CD4-positive, alpha-beta T cell treated with Interleukin-4 for 1 hour (primary cell): ENCODE measurements at regions not wholly inside any gene's neighbourhood (a gene's known extent, or its start where the extent isn't known, plus 50 kb on each side); places are given as distances from the start of the nearest gene placed in this dataset.

Source experiments
- DNase-seq, 2 donors: peaks; one replicate each; pipeline ENCODE4 v3.0.0-alpha.2; 2020 to 2022

DNA sequence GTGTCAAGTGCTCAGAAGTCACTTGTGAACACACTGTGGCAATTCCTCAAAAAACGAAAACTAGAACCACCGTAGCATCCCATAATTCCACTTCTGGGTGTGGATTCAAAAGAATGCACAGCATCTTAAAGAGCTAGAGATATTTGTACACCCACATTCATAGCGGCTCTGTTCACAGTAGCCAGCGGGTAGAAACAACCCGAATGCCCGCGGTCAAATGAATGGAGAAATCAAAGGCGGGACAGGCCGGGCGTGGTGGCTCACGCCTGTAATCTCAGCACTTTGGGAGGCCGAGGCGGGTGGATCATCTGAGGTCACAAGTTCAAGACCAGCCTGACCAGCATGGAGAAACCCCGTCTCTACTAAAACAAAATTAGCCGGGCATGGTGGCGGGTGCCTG lies 337.5 kb downstream of the SEC14L1 start:
- DNase-seq, result no peak

DNA sequence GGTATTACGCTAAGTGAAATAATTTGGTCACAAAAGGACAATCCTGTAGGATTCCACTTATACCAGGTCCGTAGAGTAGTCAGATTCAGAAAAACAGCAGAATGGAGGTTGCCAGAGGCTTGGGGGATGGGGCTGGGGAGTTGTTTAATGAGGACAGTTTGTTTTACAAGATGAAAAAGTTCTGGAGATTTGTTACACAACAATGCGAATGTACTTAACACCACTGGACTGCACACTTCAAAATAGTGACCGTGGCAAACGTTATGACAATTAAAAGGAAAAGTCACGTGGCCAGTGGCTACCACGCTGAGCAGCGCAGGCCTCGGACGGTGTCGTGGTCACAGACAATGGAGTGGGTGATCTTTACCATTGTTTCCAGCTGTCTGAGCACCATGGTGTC lies 338.1 kb downstream of the SEC14L1 start:
- DNase-seq, result no peak

- no peak for DNase-seq
Measured at GRCh38 chr17:77479372-77480198, 338.8 kb downstream of the SEC14L1 start.

- no peak for DNase-seq
Measured at GRCh38 chr17:77480199-77480508, 339.4 kb downstream of the SEC14L1 start.

- DNase-seq, result no peak
Measured at GRCh38 chr17:77480509-77481215, 339.9 kb downstream of the SEC14L1 start.

DNA sequence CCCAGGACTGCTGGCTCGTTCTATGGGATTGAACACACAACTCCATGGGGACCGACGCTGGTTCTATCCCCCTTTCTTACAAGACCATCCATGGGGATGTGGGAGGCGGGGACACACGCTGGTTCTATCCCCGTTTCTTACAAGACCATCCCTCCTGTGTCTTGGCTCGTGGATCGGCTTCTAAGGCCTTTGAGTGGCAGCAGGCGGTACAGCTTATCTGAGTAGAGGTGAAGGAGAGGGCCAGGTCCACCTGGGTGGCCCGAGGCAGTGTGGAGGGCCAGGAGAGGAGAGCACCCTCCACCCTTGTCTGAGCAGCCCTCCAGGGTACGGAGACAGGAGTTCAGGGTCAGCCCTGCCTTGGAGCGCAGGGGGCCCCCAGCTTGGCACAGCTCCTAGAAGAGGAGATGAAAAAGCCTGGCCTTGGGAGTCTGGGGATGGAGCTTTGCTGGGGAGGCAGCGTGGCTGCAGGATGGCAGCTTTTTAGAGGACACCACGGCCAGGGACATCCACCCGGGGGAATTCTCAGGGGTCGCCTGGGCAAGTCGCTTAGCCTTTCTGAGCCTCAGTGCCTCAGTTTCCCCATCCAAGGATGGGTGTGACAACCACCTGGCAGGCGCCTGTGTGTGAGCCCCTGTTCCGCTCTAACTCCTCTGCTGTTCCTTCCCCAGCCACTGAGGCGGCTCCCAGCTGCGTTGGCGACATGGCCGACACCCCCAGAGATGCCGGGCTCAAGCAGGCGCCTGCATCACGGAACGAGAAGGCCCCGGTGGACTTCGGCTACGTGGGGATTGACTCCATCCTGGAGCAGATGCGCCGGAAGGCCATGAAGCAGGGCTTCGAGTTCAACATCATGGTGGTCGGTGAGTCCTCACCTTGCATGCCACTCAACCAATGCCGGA lies 341.0 kb downstream of the SEC14L1 start:
- DNase-seq, result no peak

DNA sequence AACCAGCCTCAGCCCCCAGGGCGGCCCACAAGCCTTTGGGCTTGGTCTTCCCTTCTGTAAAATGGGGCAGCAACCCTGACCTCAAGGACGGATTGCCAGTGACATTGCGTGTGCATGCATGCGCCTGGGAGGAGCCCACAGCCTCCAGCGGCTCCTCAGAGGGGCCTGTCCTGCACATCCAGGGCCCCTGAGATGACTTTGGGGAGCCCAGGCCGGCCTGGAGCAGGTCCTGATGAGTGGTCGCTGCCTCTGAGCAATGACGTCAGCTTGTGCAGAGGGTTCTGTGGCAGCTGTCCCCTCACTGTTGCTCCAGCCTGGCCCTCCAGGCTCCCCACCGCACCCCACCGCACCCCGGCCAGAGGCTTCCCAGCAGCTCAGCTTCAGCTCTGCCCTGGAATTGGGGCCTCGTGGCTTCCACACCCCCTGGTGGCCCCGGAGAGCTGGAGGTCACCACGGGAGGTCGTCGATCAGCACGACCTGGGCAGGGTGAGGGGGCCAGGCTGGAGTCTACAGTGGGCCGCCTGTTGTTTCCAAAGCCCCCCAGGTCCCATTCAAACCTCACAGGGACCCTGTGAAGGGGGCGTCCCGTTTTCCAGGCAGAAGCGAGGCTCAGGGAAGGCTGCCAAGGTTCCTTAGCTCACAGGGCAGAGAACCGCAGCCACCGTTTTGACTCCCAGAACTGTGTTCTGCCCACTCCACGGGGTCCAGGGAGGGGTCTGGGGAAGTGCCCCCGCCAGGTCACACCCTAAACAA lies 341.8 kb downstream of the SEC14L1 start:
- DNase-seq, result no peak

GRCh38 chr17:77483128-77483598 lies 342.4 kb downstream of the SEC14L1 start:
- DNase-seq, result no peak

DNA sequence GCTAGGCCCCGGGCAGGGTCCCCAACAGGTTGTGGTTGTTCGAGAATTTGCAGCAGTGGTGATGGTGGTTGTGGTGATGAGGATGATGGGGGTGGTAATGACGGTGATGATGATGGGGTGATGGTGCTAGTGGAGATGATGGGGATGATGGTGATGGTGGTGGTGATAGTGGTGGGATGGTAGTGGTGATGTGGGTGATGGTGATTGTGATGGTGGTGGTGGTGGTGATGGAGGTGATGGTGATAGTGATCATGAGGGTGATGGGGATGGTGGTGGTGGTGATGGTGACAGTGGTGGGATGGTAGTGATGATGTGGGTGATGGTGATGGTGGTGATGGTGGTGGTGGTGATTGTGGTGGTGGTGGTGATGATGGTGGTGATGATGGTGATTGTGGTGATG lies 343.3 kb downstream of the SEC14L1 start:
- DNase-seq, result no peak

- peak; percentile 35 to 61 for DNase-seq
Measured at GRCh38 chr17:77485089-77485833, 344.5 kb downstream of the SEC14L1 start.

DNA sequence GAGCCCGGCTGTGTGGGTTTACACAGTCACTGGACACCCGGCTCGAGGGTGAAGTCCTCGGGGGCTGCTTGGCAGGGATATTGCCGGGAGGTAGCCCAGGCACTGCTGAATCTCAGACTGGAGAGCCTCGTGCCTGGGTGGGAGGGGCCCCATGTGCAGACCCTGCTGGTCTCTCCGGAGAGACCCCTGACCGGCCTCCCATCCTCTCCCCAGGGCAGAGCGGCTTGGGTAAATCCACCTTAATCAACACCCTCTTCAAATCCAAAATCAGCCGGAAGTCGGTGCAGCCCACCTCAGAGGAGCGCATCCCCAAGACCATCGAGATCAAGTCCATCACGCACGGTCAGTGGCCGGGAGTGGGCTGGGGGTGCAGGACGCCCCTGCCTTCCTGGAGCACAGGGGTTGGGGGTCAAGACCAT lies 346.5 kb downstream of the SEC14L1 start:
- DNase-seq, result no peak

DNA sequence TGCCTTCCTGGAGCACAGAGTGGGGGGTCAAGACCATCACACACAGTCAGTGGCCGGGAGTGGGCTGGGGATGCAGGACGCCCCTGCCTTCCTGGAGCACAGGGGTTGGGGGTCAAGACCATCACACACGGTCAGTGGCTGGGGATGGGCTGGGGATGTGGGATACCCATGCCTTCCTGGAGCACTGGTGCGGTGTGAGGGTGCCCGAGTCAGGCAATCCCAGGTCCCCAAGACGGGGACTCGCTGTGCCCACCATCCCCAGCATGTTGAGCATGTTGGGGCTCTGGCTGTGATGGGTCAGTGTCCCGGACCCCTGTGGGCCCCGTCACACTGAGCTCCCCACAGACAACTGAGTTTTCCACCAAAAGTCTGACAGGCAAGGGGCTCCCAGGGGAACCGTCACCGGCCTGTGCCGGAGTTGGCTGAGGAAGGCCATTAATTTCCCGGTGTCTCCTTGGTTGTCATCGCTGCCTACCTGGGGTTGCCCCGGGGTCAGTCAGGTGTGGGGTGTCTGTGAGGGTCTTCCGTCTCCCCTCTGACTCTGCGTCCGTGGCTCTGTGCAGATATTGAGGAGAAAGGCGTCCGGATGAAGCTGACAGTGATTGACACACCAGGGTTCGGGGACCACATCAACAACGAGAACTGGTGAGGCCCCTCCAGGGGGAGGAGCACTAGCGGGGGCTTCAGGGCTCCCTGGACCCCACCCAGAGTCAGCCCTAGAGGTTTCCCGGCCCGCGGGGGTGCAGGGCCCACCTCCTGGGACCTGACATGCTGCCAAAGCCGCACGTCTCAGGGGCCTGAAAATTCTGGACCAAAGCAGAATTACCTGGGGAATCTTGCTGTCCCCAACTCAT lies 347.1 kb downstream of the SEC14L1 start:
- DNase-seq, result no peak

GRCh38 chr17:77488531-77489238 lies 347.9 kb downstream of the SEC14L1 start:
- DNase-seq, result no peak

GRCh38 chr17:77489239-77489892 lies 348.6 kb downstream of the SEC14L1 start:
- DNase-seq, result no peak

DNA sequence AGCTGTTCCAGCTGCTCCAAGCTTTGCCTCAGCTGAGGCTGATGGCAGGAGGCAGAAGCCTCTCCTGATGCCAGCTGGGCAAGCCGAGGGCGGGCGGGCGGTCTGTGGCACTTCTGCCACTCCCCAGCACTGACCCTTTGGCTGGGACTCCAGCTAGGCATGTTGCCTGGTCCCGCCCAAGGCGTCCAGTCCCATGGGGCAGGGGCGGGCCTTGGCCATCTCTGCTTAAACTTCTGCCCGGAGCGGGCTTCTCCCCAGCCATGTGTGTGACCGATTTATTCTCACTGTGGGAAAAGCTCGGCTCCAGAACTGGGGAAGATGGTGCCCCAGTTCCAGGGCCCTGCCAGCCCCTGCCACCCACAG lies 349.1 kb downstream of the SEC14L1 start:
- DNase-seq, result no peak

- DNase-seq, result no peak
Measured at GRCh38 chr17:77490361-77491183, 349.8 kb downstream of the SEC14L1 start.

DNA sequence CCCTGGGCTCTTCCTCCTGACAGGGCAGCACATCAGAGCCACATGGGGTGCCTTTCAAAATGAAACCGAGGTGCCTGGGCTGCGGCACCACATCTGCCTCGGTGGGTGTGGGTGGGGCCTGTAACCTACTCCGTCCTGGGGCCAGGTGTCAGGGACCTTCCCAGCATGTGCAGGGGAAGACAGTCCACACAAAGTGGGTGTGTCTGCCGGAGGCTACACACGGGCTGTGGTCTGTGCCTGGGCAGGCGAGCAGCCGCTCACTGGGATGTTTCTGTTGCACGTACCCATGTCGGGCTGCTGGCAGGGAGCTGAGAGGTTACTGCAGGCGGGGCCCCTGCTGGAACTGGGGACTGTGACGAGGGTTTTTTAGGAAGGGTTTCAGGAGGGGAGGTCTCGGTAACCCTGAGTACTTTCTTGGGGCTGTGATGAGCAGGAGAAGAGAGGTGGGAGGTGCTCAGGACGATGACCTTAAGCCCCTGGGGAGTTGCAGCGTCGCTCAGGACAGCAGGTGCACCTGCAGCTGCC lies 351.2 kb downstream of the SEC14L1 start:
- DNase-seq, result peak; percentile 27 to 33

DNA sequence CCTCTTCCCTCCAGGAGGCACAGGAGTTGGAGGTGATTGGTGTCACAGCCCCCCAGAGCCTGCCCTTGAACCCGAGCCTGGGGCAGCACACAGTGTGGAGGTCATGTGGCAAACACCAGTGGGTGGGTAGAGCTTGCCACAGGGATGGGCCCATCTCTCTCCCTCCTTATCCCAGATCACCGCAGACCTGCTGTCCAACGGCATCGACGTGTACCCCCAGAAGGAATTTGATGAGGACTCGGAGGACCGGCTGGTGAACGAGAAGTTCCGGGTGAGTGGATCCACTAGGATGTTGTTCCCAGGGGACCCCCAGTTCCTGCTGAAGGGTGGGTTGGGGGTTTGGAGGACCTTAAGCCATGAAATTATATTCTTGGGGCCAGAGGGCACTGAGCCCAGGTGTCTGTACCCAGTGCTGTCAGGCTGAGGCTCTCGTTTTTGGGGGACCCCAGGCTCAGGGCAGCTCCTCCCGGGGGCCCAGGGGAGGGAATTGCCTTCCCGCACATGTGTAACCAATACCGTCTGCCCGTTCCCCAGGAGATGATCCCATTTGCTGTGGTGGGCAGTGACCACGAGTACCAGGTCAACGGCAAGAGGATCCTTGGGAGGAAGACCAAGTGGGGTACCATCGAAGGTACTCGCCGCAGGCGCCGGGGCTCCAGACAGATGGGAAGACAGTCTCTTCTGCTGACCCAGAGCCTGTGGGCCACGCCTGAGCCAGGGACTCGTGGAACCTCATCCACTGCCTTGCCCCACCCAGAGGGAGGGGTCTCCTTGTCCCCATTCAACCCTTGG lies 351.9 kb downstream of the SEC14L1 start:
- DNase-seq, result no peak
